NCI-H748 (cell line): ENCODE measurements at regions not wholly inside any gene's neighbourhood (a gene's known extent, or its start where the extent isn't known, plus 50 kb on each side); places are given as distances from the start of the nearest gene placed in this dataset.
"Not testable (repeated sequence)": the region's sequence is repeated elsewhere in the genome, so short reads cannot be mapped to it uniquely, and the experiment has no call there.

ENCODE experiments used
- DNase-seq: peaks from one replicate; lab custom pipeline; 2025; ENCODE audit not compliant: unreplicated experiment; lab: John Stamatoyannopoulos, UW

DNA sequence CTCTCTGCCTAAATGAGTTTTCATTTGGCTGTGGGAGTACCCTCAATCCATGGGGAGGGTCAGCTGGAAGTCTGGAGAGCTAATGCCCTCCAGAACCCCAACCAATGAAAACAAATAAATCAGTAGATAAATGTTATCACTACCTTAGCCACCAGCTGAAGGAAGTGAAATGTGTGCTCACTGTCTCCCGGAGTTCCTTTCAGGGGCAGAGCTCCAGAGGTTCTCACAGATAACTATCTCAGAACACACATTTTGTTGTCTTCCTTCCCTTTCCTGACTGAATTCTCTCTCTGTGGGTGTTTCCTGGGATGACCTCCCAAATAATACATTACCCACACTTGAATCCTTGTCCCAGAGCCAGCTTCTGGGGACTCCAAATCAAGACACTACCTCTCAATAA is 779.6 kb downstream of the DIAPH3 start:
- DNase-seq, result no peak

DNA sequence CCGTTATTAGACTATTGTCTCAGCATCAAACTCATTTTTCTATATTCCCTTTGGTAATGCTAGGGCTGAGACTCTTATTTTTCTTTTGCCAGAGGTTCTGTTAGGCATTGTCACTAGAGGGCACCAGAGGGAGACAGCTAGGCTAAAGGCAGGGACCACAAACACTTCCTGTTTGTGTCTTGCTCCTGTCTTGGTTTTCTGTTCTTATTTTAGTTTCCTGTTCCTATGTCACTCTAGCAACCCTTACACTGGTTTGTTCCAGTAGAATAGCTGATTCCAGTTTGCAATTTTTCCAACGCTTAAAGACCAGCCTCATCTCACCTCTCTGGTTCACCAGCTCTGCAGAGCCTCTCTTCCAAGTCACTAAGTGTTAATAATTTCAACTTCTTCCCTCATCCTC is 772.0 kb downstream of the DIAPH3 start:
- DNase-seq, result peak; percentile 74

DNA sequence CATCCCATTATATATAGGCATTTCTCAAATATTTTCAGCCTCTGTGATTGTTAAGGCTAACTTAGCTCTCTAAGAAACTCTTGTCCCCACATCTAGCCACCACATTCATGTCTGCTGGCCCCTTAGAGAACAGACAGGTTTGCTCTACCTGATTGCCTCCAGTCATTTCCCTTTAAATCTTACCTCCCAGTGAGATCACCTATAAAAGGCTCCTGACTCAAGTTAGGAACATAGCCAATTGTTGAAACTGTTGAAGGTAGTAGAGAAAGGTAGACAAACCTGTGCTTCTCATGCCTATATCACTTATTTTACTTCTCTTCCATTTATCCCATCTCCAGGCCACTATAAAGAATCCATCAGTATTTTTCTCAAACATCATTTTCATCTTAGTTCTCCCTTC is 771.4 kb downstream of the DIAPH3 start:
- no peak for DNase-seq

DNA sequence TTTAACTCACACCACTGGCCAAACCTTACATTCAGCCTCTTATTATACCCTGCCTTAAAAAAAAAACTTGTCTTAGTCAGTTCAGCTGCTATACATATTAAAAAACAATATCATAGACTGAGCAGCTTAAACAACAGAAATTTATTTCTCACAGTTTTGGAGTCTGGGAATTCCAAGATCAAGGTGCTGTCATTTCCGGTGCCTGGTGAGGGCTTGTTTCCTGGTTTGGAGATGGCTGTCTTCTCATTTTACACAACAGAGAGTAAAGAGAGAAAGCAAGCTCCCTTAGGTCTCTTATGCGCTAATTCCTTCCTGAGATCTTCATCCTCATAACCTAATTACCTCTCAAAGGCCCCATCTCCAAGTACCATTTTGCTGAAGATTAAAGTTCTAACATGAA is 769.2 kb downstream of the DIAPH3 start:
- no peak for DNase-seq

DNA sequence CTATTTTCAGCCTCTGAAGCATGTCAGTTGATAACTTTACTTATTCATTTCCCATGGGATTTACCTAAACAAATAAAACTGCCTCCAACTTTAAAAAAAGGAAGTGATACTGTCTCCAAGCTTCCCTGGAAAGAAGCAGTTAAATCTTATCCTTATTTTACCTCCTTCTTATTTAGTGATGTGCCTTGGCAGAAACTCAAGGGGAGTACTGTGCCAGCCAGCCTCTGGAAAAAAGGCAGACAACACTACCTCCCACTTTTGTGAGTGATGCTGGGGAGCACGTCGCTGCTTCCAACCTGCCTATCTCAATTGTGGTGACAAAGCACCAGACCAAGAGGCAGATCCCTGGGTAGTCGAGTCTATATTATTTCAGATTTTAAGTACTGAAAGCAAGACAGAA is 765.6 kb downstream of the DIAPH3 start:
- DNase-seq, result no peak

DNA sequence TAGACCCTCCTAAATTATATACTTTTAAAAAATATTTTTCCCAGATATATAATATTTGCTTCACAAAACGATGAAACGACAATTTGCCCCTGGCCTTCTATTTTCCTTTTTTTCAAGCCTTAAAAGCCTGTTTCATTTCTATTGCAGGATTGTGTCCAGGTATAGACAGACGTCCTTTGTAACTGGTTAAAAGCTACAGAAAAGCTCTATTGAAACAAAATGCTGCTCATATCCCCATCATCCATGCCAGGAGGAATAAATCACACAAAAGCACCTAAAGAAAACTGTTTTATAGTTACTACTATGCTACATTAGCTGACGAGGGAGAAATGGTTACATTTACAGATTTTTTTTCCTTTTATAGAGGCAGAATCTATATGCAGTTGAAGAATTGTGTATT is 765.1 kb downstream of the DIAPH3 start:
- DNase-seq, result no peak

DNA sequence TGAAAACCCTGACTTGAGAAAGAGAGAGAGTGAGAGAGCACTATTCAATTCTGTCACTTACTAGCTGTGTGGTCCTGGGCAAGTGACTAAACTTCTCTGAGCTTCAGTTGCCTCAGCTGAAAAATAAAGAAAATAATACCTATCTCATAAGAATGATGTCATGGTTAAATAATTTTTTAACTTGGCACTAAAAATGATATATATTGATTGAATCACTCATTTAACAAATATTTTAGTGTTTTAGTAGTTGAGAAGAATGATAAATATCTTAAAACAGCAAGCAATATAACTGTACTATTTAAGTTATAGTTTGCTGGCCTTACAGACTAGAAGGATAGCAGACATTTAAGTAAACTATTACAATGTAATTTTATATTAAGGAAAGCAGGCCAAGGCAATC is 764.2 kb downstream of the DIAPH3 start:
- DNase-seq, result no peak

DNA sequence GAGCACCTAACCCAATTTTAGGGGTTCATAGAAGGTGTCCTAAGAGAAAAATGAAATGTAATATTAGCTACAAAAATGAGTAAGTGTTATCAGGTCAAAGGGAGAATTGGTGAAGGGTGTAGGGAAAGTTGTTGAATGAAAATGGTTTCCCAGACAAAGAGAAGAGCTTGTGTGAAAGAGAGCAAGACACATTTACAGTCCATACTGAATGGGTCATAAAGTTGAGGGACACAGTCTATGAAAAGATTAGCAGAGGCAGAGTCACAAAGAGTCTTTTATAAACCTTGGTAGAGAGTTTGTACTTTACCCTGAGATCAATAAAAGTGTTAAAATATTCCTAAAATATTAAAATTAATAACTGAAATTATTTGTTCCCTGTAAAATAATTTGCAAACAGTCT is 759.4 kb downstream of the DIAPH3 start:
- no peak for DNase-seq

DNA sequence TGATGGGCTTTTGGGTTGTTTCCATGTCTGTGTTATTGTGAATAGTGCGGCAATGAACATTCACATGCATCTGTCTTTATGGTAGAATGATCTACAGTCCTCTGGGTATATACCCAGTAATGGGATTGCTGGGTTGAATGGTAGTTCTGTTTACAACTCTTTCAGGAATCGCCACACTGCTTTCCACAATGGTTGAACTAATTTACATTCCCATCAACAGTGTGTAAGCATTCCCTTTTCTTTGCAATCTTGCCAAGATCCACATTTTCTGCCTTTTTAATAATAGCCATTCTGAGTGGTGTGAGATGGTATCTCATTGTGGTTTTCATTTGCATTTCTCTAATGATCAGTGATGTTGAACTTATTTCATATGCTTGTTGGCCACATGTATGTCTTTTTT is 756.5 kb downstream of the DIAPH3 start:
- not testable (repeated sequence) for DNase-seq

DNA sequence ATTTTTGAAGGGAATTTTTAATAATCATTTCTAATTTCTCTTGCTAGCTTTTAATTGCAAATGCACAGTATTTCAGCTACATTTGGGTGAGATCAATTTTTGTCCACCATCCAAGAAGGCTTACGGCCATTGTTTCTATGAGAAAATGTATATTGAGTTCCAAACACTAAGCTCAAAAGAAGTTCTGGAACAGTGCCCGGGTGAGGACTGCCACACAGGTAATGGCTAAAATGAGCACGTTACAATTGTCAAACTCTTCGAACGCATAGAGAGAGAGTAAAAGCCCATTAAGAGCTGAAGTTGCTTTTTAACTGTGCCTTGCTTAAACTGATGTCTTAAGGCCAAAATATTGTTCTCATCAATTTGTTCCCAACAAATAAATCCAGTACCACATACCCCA is 755.0 kb downstream of the DIAPH3 start:
- DNase-seq, result no peak

DNA sequence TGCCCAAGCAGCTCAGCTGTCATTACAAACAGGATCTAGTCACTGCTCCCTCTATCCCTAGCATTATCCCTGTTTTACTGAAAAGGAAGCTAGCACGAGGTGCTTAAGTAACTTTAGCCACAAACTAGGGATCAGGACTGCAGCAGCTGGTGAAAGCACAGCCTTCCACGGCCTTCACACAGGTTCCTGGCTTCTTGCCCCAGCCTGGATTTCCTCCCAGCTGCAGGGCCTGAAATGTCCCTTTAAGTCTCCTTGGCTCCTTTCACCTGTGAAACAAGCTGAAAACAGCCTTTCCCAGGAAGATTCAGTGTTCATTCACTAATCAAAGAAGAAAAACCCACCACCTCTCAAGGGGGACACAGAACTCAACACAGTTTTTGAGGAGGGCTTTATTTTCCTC is 754.5 kb downstream of the DIAPH3 start:
- DNase-seq, result no peak

DNA sequence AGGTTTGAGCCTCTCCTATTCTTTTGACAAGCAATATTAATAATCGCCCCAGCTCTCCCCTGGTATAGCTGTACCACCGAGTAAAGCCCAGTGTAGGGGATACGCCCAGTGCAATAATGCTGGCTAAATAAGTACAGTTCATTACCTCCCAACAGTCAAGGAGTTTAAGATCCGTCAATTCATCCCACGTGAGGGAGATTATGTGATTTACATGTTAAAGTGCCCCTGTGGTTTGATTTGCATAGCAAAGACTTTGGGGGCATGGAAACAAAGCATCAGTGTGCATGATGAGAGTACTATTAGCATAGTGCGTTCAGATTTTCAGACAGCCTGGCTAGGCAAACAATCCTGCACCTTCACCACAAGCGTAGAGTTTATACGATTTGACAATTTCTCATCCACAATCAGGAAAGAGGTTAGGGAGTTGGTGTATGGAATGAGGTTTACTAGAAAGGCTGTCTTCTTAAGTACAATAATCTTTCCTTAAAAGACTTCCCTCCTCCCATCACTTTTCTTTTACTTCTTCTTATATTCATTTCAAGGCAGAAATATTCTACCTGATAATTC is 754.0 kb downstream of the DIAPH3 start:
- no peak for DNase-seq

DNA sequence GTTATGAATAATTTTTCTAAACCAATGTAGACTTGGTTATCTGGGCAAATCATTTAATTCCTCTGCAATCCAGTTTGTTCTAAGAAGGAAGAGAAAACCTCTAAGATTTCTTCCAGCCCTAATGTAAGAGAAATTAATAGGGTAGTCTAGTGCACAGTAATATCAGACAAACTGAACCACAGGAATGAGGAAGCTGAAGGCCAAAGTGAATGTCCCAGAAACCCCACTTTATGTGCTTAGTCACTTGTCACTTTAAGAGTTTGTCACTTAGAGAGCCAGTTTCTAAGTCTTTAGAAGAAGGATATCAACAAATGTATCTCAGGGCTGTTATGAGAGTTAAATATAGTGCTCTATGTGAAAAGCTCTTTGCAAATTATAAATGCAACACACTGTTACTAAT is 750.6 kb downstream of the DIAPH3 start:
- DNase-seq, result no peak

DNA sequence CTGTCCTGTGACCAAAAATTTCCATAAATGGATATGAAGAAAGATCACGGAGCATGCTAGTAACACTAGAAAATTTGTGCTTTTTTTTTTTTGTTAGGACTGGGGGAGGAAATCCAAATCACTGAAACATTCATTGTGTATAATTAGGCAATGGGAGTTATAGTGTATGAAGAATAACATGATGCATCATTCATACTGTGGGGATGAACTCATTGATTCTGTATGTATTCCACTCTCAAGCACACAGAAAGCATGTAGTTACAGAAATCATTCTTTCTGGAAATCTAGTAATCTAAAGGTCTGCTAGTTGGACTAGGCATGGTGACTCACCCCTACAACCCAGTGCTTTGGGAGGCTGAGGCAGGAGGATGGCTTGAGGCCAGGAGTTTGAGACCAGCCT is 749.7 kb downstream of the DIAPH3 start:
- no peak for DNase-seq

DNA sequence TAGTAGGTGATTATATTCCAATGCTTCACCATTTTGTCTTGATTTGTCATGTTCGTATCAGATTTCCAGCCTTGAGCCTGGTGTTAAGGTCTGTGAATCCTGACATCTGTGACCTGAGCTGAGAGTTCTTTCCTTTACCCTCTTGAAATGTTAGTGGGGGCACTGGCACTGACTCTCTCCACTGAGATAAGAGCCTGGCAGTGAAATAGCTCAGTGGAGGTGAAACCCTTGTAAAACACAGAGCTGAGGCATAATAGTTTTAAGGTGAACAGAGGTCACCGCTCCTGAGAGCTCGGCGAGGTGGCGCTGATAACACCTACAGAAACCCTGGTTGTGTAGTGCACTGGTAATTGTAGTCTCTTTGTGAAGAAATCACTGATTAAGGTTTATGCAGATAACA is 748.2 kb downstream of the DIAPH3 start:
- no peak for DNase-seq

DNA sequence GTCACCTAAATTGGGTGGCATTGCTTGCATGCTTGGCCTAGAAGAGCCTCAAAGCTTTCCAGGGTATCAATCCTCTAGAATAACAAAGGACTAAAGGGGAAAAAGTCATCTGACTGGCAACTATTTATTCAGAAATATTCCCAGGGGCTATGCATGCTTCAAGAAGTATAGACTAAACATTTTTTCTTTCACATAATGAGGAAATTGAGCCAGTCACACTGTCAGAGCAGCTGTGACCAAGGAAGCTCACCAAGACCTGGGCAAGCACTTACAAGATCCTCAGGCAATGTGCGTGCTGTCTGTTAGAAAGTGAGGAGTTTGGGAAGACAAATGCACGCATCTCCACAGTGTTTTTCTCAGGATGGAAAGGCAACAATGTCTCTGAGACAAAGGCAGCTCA is 747.2 kb downstream of the DIAPH3 start:
- no peak for DNase-seq

DNA sequence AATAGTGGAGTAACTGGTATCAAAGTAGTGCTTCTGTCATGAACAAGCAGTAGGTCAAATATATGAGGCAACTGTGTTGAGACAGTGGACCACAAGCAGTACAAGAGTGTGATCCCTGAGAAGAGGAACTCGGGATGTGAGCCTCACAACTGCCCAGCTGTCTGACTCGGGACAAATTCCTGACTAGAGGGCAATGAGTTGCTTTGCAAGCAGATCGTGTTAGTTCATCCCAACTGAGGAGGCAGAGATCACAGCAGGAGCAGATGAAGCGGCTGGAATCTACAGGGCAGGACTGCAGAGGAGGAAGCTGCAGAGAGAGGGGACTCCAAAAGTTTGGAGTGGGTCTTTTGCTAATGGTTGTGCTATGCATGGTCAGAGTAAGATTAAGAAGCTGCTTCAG is 741.1 kb downstream of the DIAPH3 start:
- no peak for DNase-seq

DNA sequence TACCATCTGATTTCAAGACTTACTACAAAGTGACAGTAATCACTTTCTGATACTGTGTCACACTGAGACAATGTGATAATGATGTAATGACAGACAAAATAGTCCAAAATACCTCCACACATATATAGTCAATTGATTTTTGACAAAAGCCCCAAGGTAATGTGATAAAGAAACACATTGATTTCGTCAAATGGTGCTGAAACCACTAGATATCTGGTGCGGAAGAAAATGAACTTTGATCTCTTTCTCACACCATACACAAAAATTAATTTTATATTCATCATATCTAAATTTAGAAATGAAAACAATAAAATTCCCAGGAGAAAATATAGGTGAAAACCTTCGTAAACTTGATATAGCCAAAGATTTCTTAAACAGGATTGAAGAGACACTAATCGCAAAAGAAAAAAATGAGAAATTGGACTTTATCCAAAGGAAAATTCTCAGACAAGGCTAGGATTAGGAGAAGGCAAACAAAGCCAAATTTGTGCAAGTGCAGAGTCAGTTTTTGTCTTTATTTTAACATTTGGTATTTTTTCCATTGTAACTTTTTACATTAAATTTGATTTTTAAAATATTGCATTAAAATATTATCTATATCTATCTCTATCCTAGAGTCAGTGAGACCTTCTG is 739.9 kb downstream of the DIAPH3 start:
- no peak for DNase-seq

DNA sequence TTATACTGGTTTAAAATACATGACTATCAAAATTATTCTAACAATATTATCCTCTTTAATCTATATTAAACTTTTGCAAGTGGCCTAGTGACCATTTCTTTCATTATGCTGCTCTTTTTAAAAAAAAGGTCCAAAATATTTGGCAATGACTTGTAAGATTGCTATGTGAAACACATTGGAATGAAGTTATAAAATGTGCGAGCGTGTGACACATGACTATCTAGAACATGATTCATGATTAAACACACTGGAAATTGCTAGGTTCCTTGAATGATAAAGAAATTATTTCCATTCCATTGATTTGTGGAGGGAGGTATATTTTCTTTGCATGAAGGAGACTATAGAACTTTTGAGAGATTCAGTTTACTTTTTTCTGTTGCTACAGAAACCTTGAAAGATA is 739.1 kb downstream of the DIAPH3 start:
- DNase-seq, result no peak

DNA sequence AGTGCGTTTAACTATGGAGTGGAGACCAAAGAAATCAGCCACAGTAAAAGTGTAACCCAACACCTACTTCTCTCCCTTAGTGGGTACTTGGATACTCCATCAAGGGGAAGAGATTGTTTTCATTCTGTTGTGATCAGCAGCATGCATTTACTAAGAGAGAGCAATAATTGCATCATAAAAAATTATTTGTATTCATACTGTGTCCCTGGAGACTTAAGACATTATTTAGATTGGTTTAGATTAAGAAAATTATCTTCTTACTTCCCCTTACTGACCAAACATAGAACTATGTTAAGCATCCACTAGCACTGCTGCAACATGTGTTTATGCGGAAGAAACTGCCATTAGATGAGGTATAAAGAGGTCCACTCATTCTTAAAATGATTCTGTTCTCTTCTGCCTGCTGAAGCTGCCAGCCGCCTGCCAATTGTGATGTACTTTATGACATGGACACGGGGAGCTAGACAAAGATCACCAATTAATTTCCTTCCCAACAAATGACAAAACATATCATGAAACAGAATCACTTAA is 738.5 kb downstream of the DIAPH3 start:
- DNase-seq, result no peak

DNA sequence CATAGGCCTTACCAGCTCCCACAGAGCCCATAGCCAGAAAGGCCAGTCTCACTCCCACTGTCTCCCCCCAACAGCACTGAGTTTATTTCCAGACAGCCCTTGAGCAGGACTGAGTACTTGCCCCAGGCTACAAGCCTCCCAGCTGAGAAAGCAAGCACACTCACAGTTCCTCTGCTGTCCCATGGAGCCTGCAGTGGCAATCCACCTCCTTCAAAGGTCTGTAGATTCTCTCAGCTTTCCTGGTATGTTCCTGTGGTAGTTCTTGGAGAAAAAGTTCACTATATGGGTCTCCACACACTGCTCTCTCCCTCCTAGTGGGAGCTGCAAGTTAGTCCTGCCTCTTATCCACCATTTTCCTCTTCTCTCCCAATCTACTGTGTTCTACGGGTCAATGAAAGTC is 728.7 kb downstream of the DIAPH3 start:
- DNase-seq, result no peak

DNA sequence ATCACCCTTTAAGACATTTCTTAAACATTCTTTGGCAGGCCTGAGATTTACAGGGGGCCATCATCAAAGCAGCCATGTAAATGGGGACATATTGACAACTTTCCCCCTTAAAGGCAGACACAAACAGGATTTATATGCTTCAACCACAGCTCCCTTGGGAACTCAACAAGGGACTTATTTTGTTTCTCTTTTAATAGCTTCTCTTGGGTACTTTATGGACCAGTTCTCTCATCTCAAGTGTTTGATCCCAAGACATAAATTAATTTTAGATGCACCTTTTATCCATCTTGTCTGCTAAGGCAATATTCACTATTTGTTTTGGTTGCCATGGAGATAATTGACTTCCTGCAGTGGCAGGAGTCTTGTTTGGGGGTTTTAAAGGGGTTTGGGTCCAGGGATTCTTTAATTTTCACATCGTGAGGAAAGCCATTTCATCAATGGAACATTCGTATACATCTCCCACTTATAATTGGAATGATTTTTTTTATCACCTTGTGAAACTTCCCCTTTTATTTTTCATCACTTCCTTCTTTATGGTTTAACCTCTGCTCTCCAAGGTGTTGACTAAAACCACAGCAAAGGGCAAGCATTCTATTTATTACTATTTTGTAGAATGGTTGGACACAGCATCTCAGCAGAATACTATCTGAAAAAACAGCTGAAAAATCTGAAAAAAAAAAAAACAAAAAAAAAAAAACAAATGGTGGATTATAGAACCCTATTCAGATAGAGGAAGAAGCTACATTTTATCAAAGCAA is 726.0 kb downstream of the DIAPH3 start:
- peak; percentile 91 for DNase-seq
